ENCODE measurements at regions not wholly inside any gene's neighbourhood (a gene's known extent, or its start where the extent isn't known, plus 50 kb on each side); places are given as distances from the start of the nearest gene placed in this dataset.

DNA sequence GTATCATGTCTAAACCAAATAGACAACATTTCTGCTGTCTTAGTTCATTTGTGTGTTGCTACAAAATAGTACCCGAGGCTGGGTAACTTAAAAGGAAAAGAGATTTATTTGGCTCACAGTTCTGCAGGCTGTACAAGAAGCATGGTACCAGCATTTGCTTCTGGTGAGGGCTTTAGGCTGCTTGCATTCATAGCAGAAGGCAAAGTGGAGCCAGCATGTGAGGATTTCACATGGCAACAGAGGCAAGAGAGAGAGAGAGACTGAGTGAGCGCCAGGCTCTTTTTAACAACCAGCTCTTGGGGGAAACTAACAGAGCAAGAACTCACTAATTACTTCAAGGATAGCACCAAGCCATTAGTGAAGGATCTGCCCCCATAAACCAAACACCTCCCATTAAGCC lies 271.4 kb upstream of the SRRM4 start:
- no peak for DNase-seq

DNA sequence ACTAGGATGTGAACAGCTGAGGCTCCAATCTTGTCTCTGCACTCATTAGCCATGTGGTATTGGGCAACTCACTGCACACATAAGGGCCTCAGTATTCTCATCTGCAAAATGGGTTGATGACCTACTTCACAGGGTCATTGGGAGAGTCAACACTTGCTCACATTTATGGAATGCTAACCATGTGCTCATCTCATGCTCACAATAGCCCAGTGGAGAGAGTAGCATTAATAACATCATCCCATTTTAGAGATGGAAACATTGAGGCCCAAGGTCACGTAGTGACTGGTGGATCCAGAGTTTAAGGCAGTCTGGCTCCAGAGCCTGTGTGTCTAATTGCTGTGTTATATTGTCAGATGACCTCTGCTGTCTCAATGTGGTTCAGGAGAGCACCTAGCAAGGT lies 270.2 kb upstream of the SRRM4 start:
- no peak for DNase-seq

DNA sequence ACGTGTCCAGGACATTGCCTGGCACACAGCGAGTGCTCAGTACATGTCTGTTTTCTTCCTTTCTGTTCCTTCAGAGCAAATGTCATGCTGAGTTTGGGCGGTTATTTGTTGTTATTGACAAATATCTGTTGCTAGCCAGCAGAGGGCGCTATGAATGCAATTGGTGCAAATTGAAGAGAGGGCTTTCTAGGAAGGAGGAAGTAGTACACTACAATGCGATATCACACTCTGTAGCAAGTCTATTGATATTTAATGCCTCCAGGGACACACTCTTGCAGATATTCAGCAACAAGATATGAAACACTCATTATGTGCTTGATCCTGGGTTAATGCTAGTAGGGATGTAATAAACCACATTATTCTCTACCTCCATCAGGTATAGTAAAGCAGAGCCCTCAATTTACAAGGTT lies 267.3 kb upstream of the SRRM4 start:
- DNase-seq = peak in 1 of 5 donors; percentile 18

DNA sequence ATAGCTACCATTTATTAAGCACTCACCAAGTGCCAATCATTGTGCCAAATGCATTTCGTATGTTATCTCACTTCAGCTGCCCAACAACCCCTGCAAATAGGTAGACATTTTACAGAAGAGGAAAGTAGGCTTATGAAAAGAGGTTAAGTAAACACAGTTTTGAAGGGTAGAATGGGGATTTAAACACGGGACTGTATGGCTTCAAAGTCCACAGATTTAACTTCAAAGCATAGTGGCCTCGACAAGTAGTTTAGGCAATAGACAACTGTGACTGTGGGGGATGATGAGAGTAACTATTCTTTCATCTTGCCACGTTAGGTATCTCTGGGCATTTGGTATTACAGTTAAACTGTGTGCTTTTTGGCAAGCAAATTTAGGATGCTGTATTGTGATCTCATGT lies 266.8 kb upstream of the SRRM4 start:
- no peak for DNase-seq

DNA sequence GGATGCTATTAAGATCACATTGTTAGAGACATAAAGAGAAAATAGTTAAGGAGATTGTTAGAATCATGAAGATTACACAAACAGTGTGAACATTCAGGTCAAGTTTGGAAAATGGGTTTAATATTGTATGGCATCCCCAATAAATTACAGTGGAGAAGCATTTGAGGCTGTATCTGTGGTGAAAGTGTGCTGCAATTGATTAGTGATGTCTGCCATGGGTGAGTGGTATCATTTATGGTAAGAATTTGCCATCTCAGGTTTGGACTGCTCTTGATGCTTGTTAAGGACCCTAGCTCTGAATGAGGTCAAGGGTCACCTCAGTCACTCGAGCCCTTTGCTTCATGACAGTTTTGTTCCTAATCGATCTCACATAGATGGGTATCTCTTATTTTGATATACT lies 265.7 kb upstream of the SRRM4 start:
- no peak for DNase-seq

DNA sequence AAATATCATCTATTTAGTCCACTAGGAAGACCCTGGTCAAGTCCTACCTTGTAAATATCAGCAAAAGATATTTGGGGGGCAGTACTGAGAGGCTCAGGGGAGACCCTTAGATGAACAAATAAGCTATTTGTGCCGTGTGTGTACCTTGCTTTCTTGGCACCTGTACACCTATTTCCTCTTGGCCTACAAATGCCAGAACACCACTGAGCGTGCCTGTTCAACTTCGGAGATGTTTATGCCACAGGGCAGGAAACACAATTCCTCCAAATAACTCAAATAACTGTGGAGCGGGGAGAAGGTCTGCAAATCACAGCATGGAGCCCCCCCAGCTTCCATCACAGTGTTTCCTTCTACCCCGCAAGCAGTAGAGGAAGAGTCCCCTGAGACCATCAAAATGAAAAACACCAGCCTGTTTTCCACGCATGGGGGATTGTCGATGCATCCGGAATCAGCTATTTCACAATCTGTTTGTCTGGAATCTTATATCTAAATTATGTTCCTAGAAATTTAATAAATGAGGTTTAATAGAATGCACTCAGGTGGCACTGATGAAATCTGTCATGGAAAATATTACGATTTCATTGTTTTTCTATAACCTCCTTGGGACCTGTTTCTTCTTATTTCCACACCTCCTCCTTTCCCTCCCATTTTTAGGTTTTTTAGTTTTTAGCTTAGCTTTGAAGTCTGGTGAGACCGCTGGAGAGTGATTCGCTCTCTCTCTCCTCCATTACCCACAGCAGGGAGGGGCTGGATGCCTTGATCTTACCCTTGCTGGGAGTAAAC lies 254.0 kb upstream of the SRRM4 start:
- no peak for DNase-seq

DNA sequence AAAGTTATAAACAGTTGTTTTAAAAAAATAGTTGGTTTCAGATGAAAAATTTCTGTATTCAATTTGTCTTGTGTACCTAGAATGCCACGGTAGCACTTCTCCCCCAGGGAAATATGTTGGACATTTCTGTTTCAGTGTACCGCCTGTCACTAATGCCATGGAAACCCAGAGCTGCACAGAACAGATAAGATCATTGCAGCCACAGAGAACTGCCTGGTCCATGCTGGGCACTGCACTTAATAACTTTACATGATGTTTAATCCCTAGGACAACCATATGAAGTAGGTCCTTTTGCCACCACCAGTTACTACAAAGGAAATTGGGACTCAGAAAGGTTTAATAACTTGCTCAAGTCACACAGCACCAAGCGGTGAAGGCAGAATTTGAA lies 253.4 kb upstream of the SRRM4 start:
- DNase-seq = no peak

DNA sequence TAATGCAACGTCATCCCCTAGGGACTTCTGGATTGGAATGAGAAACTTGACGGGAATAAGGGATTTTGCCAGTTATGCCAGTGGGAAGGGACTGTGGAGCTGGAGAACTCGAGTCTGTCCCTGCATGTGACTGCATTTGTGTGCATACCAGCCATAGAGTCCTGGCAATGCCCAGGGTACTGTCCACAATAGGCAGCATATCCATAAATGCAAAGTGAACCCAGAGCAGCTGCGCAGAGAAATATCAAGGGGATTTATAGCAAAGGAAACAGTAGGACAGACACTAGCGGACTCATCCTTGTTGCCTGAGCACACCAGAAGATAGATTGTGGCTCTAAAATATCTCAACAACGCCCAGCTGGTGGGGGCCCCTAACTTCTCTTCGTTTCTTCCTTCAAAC lies 247.1 kb upstream of the SRRM4 start:
- no peak for DNase-seq

DNA sequence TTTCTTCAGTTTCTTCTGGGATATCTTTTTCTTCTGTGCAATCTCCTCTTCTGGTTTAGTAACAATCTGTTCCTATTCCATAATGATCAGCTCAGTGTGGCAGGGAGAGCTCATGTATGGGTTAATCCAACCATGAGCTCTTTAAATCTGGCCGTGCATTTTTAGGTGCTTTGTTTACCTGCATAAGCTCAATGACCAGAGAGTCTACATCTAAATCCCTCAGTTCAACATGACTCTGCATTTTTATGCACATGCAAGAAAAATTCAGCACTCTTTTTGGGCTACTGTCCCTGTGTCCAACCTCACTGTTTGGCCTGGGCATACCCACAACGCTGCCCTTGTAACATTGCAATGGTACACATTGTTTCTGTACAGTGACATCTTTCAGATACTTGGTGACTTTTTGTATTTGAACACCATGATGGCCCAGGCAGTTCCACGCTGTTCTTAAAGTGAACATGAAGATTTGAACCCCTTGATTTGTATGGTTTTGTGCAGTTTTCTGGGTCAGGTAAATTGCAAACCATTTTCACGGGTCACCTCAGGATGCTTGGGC lies 243.3 kb upstream of the SRRM4 start:
- DNase-seq = no peak

DNA sequence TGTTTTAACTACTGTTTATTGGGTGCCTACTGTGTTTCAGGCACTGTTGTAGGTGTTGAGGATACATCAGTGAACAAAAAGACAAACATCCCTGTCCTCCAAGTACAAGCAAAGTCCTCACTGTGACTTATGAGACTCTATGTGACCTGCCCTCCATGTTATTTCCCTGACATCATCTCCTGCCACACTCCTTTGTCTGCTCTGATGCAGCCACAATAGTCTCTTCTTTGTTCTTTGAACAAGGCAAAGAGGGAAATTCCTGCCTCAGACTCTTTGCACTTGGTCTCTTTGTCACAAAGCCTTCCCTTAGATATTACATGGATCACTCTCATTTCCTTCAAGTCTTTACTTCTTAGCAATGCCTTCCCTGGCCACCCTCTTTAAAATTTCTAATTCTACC lies 240.1 kb upstream of the SRRM4 start:
- no peak for DNase-seq

DNA sequence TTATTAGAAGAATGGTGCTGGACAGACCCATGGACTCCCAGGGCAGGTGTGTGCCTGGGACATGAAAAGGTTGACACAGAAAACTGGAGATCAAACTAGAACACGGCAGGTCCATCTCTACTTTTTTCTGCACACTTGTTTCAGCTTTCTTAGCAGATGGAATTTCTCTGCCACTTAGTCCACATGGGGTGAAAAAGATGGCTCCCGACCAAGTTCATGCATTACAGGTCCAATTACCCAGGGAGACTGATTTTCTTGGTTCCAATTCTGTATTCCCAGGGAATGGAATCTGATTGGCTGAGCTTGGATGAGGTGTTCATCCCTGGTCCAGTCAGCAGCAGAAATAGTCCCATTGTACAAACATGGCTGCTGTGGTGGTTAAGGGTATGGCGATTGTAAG lies 238.9 kb upstream of the SRRM4 start:
- DNase-seq = no peak

DNA sequence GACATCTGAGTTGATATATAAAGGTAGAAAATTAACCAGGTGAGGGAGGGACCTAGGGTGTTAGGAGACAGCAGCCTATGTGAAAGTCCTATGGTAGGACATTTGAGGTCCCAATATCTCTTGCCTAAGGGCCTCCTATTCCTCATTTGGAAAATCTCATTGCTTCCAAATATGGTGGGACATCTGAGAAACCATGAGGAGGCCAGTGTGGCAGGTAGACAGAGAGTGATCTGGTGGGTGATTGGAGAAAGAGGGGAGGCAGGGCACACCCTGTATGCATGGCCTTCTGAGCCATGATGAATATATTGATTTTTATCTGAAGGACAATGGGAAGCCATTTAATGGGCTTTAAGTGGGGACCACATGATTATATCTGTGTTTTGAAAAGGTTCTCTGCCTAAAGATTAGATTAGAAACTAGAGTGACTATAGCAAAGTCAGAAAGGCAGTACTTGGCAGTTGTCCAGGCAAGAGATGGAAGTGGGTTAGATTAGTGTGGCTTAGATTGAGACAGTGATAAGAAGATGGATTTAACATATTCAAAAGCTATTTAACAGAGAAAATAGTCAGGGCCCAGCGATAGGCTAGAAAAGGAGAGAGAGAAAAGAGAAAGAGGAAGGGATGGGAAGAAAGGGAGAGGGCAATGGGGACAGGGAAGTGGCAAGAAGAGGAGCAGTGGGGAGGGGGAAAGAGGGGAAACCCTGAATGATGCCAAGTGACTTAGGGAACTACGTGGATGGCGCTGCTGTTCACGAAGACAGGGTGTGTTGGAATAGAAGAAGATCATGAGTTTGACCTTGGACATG lies 237.2 kb upstream of the SRRM4 start:
- no peak for DNase-seq

DNA sequence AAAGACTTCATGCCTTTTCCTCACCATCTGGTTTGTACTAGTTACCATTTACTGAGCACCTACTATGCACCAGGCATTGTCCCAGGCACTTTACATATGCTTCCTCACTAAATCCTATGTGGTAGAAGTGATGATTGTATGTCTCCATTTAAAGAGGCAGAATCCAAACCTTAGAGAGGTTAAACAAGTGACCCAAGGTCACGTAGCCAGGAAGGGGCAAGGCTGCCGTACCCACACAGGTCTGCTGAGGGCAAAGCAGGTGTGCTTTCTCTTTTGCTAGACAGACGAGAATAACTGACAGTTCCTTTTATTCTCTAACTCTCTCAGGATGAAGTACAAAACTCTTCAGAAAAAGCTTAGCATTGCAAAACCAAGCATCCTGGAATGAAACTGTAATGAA lies 235.2 kb upstream of the SRRM4 start:
- DNase-seq = no peak

DNA sequence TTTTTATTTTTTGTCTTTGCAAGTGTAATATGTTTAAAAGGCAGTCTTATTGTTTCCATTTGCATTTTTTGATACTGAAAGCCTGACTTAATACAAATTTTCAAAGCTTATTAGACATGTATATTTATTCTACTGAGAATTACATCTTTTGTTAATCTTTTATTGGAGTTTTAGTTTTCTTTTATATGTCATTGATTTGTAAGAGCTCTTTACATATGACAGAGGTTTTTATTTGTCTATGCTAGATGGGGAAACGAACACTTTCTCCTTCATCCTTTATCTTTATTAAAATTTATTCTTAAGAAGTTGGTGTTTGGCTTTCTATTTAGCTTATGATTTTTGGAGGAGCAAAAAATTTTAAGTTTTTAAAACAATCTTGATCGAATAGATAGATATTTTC lies 234.4 kb upstream of the SRRM4 start:
- DNase-seq = no peak

DNA sequence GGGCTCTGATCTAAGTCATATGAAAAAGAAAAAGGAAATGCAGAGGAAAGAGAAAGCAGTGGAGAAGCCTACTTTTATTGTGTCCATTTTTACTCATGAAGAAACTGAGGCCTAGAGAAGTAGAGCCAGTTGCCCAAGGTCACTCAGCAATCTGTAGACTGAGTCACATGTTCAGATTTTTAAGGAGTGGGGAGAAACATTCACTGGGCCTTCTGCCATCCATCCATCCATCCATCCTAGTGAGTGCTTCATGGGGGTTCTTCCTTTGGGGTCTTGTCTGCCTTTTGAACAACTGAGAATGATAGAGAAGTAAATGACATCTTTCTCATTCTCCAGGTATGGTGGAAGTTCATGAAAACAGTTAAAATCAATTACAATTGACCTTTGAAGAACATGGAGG lies 233.6 kb upstream of the SRRM4 start:
- DNase-seq = no peak

DNA sequence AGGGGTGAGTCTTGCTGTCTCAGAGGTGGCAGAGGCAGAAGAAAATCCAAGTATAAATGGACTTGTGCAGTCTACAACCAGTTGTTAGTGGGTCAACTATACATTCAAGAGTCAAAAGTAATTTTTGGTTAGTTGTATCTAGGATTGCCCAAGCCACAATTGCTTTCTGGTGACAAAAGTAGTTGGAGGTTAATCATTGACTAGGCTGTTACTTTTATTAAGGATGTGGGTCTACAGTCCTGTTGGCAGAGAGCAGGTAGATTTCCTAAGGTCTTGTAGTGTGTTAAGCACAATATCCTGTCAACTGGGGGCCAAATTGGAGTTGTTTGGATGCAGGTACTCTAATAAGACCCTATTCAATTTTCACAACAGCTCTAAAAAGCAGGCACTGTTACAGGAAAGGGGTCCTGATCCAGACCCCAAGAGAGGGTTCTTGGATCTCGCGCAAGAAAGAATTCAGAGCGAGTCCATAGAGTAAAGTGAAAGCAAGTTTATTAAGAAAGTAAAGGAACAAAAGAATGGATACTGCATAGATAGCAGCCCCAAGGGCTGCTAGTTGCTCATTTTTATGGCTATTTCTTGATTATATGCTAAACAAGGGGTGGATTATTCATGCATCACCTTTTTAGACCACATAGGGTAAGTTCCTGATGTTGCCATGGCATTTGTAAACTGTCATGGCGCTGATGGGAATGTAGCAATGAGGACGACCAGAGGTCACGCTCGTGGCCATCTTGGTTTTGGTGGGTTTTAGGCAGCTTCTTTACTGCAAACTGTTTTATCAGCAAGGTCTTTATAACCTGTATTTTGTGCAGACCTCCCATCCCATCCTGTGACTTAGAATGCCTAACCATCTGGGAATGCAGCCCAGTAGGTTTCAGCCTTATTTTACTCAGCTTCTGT lies 232.6 kb upstream of the SRRM4 start:
- DNase-seq = no peak

DNA sequence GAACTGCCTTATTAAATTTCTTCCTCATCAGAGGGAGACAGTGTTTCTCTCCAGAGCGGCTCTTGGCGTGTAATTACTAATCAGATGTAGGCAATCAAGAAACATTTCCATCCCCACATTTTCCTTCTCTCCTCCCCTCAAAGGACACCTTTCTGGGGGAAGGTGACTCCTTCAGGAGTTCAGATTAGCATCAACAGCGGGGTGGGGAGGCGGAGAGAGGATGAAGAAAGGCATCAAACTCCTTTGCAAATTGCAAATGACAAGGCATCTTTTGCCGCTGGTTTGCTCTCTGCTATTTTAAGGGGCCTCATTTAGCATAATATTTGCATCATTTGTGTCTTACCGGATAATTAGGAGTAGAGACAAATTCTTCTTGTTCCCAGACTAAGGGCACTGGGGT lies 231.7 kb upstream of the SRRM4 start:
- no peak for DNase-seq

DNA sequence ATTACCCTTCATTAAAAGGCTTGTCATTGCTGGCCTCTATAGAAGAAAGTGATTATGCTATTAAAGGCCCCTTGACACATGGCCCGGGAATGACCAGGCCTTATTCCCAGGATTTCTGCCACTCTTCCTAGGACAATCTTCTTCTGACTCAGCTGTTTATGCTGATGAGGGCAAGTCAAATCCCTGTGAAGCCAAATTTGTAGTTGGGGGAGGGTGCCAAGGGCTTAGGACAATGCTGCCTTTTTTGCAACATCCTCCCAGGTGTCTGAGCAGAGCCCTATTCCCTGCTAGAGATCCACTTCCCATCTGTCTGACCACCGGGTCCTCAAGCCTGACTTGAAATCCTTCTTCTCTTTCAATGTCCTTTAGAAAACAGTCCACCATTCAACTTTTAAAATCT lies 230.7 kb upstream of the SRRM4 start:
- no peak for DNase-seq

DNA sequence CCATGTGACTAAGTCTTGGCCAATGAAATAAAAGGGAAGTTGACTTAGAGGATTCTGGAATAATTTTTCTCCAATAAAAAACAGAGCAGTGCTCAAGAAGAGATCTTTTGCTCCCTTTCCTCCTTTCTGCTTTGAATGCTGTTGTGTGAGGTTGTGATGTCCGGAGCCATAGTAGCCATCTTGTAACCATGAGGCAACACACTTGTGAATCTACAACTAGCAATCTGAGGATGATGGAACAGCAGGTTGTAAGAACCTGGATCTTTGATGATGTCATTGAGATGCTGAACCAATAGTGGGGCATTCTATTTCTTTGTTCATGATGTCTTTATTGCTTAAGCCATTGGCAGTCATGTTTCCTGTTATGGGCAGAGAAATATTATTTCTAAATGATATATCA lies 230.0 kb upstream of the SRRM4 start:
- DNase-seq = no peak

DNA sequence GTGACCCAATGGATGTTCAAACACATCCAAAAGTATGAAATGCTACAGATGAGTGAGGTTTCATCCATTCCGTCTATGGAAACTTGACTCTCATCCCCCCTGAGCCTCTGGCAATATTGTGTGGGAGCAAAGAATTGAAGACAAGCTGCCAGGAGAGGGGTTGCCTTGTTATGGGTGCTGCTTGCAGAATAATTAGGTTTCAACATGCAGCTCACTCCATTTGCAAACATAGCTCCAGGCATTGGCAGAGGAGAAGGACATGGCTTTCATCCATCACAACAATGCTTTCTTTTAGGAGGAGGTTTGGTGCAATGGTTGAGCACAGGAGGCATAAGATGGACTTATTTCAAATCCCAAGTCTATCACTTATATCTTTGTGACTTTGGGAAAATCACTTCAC lies 220.7 kb upstream of the SRRM4 start:
- no peak for DNase-seq

DNA sequence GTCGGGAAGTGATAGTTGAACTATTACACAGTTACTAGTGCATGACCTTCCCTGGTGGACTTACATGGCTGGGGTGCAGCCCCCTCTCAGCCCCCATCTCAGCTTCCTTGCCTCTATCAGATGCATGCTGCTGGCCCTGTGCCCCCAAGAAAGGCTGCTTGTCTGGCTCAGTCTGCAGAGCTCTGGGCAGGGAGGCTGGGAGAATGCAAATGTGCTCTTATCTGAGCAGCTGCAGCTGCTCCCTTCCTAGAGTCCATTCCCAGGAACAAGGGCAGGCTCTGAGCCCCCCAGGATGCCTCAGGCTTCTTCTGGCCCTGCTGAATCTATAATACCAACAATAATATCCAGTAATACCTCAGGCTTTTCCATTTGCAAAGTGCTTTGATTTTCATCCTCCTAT lies 218.1 kb upstream of the SRRM4 start:
- no peak for DNase-seq

DNA sequence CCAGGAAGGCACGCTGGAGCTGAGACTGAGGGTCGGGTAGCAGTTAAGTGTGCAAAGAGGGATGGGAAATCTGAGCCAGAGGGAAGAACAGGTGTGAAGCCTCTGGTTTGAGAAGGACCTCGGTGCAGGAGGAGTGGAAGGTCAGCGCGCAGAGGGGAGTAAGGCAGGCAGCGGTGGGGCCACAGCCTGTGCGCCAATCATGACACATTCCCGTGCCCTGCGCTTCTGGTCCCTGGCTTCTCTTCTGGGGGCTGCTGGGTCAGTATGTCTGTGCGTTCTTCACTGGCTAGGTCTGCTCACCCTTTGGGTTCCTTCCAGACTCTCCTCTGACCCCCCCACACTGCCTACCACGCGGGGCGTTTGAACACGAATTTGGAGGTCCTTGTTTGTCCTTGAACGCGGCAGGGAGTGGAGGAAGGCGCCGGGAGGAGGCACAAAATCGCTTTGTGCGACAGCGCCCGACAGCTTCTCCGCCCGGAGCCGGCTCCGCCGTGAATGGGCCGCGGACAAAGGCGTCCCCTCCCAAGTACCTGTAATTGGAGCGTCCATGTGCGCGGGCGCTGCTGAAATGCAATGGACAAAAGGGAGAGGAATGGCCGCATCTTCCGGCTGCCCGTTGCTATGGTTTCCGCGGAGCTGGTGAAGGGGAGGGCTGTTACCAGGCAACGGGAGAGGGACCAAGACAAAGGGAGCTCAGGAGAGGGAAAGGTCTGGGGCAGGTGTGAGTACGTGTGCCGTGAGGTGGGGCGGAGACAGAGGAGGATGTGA lies 207.2 kb upstream of the SRRM4 start:
- DNase-seq = no peak
